Uterus (tissue), 2 donors: ENCODE measurements at regions not wholly inside any gene's neighbourhood (a gene's known extent, or its start where the extent isn't known, plus 50 kb on each side); places are given as distances from the start of the nearest gene placed in this dataset.

Experiments
- POLR2A ChIP-seq, 2 donors: fragments of 450-650 bp; IDR thresholded peaks; one replicate each; pipeline ENCODE4 v1.6.1; 2016; ENCODE audit warnings: antibody characterized with exemption in 2 of 2, mild to moderate bottlenecking in 1 of 2, moderate library complexity in 1 of 2
- TF ChIP-seq, protein P1 (sequence below), 4 experiments: fragments of 200-600 bp in 2 of 4; fragments of 450-650 bp in 2 of 4; sonication (generic) in 2 of 4; IDR thresholded peaks; one replicate each; pipeline ENCODE4 v1.5.1; 2016 to 2019; ENCODE audit warnings: antibody characterized with exemption in 4 of 4, mild to moderate bottlenecking in 2 of 4, moderate library complexity in 1 of 4

DNA sequence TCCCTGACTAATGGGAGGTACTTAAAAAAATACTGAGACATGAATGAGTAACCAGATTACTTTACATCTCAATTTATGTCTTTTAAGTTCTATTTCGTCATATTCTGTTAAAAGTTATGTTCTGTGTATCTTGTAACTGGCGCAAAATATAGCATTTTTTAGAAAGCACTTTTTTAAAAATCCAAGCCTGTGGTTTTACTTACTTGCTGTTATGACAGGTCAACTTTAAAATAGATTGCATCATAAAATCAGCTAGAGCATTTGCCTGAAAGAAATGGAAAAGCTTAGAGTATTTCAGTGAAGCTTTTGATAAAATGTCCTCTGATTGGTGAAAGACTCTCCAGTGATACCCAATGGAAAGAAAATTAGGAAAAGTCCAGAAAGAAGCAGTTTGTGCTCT lies 1892.3 kb upstream of the TENM3 start:
- TF ChIP-seq, protein P1, sequence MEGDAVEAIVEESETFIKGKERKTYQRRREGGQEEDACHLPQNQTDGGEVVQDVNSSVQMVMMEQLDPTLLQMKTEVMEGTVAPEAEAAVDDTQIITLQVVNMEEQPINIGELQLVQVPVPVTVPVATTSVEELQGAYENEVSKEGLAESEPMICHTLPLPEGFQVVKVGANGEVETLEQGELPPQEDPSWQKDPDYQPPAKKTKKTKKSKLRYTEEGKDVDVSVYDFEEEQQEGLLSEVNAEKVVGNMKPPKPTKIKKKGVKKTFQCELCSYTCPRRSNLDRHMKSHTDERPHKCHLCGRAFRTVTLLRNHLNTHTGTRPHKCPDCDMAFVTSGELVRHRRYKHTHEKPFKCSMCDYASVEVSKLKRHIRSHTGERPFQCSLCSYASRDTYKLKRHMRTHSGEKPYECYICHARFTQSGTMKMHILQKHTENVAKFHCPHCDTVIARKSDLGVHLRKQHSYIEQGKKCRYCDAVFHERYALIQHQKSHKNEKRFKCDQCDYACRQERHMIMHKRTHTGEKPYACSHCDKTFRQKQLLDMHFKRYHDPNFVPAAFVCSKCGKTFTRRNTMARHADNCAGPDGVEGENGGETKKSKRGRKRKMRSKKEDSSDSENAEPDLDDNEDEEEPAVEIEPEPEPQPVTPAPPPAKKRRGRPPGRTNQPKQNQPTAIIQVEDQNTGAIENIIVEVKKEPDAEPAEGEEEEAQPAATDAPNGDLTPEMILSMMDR (IDR thresholded peaks at IDR 0.05), result no peak
- no peak for TF ChIP-seq POLR2A (IDR thresholded peaks at IDR 0.05)
